ENCODE measurements at regions not wholly inside any gene's neighbourhood (a gene's known extent, or its start where the extent isn't known, plus 50 kb on each side); places are given as distances from the start of the nearest gene placed in this dataset.
"Not testable (repeated sequence)": the region's sequence is repeated elsewhere in the genome, so short reads cannot be mapped to it uniquely, and the experiment has no call there.

- Histone ChIP-seq H3K27ac (no peak overlapping the region), H3K27me3 (no peaks in the 10 kb centered on the region), H3K9me3 (replicated peaks in 1 of 11) (peaks cover 0 to 30% (median 12%) of the 10 kb centered on the region in 11 experiments; a peak in 15 of 22 replicates), H3K9ac (no peak overlapping the region), H3K36me3 (no peaks in the 10 kb centered on the region), H4K20me1 (no peaks in the 10 kb centered on the region), H3K4me2 (no peak overlapping the region), H3K4me1 (no peaks in the 10 kb centered on the region), H3K4me3 (no peak overlapping the region)
- TF ChIP-seq Cebpa-rat (IDR thresholded peaks at IDR 0.05) = no peak
Observed at GRCh38 chr3:139267300-139268246, 76.2 kb upstream of the MRPS22 start.

GRCh38 chr3:139269984-139270383 is 73.8 kb upstream of the MRPS22 start:
- Histone ChIP-seq H3K9me3 (replicated peaks in 1 of 11) (peaks cover 0 to 30% (median 12%) of the 10 kb centered on the region in 11 experiments; a peak in 15 of 22 replicates), H3K4me1 (no peaks in the 10 kb centered on the region), H3K27me3 (no peaks in the 10 kb centered on the region), H4K20me1 (no peaks in the 10 kb centered on the region), H3K4me3 (no peak overlapping the region), H3K4me2 (no peak overlapping the region), H3K27ac (no peak overlapping the region), H3K9ac (no peak overlapping the region), H3K36me3 (no peaks in the 10 kb centered on the region)
- no peak for TF ChIP-seq Cebpa-rat (IDR thresholded peaks at IDR 0.05)

GRCh38 chr3:139270652-139271051 is 73.2 kb upstream of the MRPS22 start:
- H3K4me3 ChIP-seq, H3K9ac ChIP-seq, H3K27ac ChIP-seq, H3K4me2 ChIP-seq, H3K36me3 ChIP-seq, H4K20me1 ChIP-seq, H3K27me3 ChIP-seq, H3K4me1 ChIP-seq: not testable (repeated sequence)
- H3K9me3 ChIP-seq (replicated peaks in 1 of 11) = peaks cover 0 to 30% (median 12%) of the 10 kb centered on the region in 11 experiments; a peak in 15 of 22 replicates

GRCh38 chr3:139280027-139280671 is 63.7 kb upstream of the MRPS22 start:
- Histone ChIP-seq H3K9ac (no peak overlapping the region), H3K4me1 (no peaks in the 10 kb centered on the region), H3K4me2 (no peak overlapping the region), H3K4me3 (no peak overlapping the region), H3K9me3 (replicated peaks in 1 of 11) (peaks cover 0 to 22% (median 8%) of the 10 kb centered on the region in 11 experiments; a peak in 8 of 22 replicates), H3K27ac (no peak overlapping the region), H3K27me3 (no peaks in the 10 kb centered on the region), H4K20me1 (no peaks in the 10 kb centered on the region; a peak in 1 of 22 replicates), H3K36me3 (no peaks in the 10 kb centered on the region)
- TF ChIP-seq Cebpa-rat (IDR thresholded peaks at IDR 0.05) = no peak

GRCh38 chr3:139281096-139281495 is 62.7 kb upstream of the MRPS22 start:
- no peaks in the 10 kb centered on the region for H3K27me3 ChIP-seq
- H3K36me3 ChIP-seq = no peaks in the 10 kb centered on the region
- no peak overlapping the region for H3K9ac ChIP-seq
- TF ChIP-seq Cebpa-rat (IDR thresholded peaks at IDR 0.05) = no peak
- no peak overlapping the region for H3K4me3 ChIP-seq
- H4K20me1 ChIP-seq = no peaks in the 10 kb centered on the region; a peak in 1 of 22 replicates
- H3K27ac ChIP-seq = no peak overlapping the region
- H3K4me2 ChIP-seq = no peak overlapping the region
- H3K4me1 ChIP-seq = no peaks in the 10 kb centered on the region
- H3K9me3 ChIP-seq (replicated peaks in 1 of 11) = peaks cover 0 to 22% (median 8%) of the 10 kb centered on the region in 11 experiments; a peak in 8 of 22 replicates

- no peak overlapping the region for H3K27ac ChIP-seq
- TF ChIP-seq Cebpa-rat (IDR thresholded peaks at IDR 0.05) = no peak
- no peaks in the 10 kb centered on the region for H3K36me3 ChIP-seq
- no peaks in the 10 kb centered on the region for H3K27me3 ChIP-seq
- H3K4me2 ChIP-seq = no peak overlapping the region
- H3K9me3 ChIP-seq (replicated peaks in 1 of 11) = peaks cover 0 to 18% (median 5%) of the 10 kb centered on the region in 11 experiments; a peak in 8 of 22 replicates
- no peaks in the 10 kb centered on the region; a peak in 1 of 22 replicates for H4K20me1 ChIP-seq
- H3K9ac ChIP-seq = no peak overlapping the region
- H3K4me1 ChIP-seq = no peaks in the 10 kb centered on the region
- H3K4me3 ChIP-seq = no peak overlapping the region
Observed at GRCh38 chr3:139281522-139282196, 62.2 kb upstream of the MRPS22 start.

- no peaks in the 10 kb centered on the region for H3K27me3 ChIP-seq
- no peak for TF ChIP-seq Cebpa-rat (IDR thresholded peaks at IDR 0.05)
- no peak overlapping the region for H3K27ac ChIP-seq
- H4K20me1 ChIP-seq = no peaks in the 10 kb centered on the region; a peak in 1 of 22 replicates
- H3K9me3 ChIP-seq (replicated peaks in 1 of 11) = peaks cover 0 to 5% (median 0%) of the 10 kb centered on the region in 11 experiments; a peak in 2 of 22 replicates
- H3K4me2 ChIP-seq = no peak overlapping the region
- no peak overlapping the region for H3K9ac ChIP-seq
- no peaks in the 10 kb centered on the region for H3K36me3 ChIP-seq
- H3K4me1 ChIP-seq = no peaks in the 10 kb centered on the region
- no peak overlapping the region for H3K4me3 ChIP-seq
Observed at GRCh38 chr3:139283301-139283700, 60.5 kb upstream of the MRPS22 start.

- Histone ChIP-seq H3K36me3 (no peaks in the 10 kb centered on the region), H3K4me3 (no peak overlapping the region), H3K9ac (no peak overlapping the region), H4K20me1 (no peaks in the 10 kb centered on the region; a peak in 1 of 22 replicates), H3K4me1 (no peaks in the 10 kb centered on the region), H3K9me3 (replicated peaks in 1 of 11) (no peaks in the 10 kb centered on the region), H3K27ac (no peak overlapping the region), H3K27me3 (no peaks in the 10 kb centered on the region), H3K4me2 (no peak overlapping the region)
- TF ChIP-seq Cebpa-rat (IDR thresholded peaks at IDR 0.05) = no peak
Observed at GRCh38 chr3:139284221-139284620, 59.6 kb upstream of the MRPS22 start.

- Histone ChIP-seq H3K36me3 (no peaks in the 10 kb centered on the region), H3K27ac (no peak overlapping the region), H3K9ac (no peak overlapping the region), H3K4me3 (no peak overlapping the region), H3K27me3 (no peaks in the 10 kb centered on the region), H4K20me1 (no peaks in the 10 kb centered on the region; a peak in 1 of 22 replicates), H3K9me3 (replicated peaks in 1 of 11) (no peaks in the 10 kb centered on the region), H3K4me2 (no peak overlapping the region), H3K4me1 (no peaks in the 10 kb centered on the region)
- no peak for TF ChIP-seq Cebpa-rat (IDR thresholded peaks at IDR 0.05)
Observed at GRCh38 chr3:139285691-139286090, 58.1 kb upstream of the MRPS22 start.

Measured in BLaER1 treated with 17β-estradiol and CSF1 and Interleukin-3, amounts not matched to agents 10 nM and 100 nM (cell line).